ENCODE measurements at regions not wholly inside any gene's neighbourhood (a gene's known extent, or its start where the extent isn't known, plus 50 kb on each side); places are given as distances from the start of the nearest gene placed in this dataset.

DNA sequence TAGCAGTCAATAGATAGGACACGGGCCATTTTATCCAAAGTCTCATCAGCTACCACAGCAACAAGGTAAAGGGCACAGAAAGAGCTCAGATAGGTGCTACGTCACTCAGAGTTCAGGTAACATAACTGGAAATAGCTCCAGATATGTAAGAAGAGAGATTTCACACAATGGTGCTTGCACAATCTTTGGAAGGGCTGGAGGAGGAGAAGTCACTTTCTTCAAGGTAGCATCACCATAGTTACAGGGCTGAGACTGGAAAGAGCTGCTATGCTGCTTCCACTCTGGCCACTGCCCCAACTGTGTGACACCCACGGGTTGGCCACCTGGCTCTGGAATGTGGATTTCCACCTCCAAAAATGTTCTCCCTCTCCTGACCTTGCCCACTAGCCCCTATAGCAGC, 448.8 kb upstream of the THBS1 start:
- no peak overlapping the region for H3K4me3 ChIP-seq (ENCODE audit: low read length)

DNA sequence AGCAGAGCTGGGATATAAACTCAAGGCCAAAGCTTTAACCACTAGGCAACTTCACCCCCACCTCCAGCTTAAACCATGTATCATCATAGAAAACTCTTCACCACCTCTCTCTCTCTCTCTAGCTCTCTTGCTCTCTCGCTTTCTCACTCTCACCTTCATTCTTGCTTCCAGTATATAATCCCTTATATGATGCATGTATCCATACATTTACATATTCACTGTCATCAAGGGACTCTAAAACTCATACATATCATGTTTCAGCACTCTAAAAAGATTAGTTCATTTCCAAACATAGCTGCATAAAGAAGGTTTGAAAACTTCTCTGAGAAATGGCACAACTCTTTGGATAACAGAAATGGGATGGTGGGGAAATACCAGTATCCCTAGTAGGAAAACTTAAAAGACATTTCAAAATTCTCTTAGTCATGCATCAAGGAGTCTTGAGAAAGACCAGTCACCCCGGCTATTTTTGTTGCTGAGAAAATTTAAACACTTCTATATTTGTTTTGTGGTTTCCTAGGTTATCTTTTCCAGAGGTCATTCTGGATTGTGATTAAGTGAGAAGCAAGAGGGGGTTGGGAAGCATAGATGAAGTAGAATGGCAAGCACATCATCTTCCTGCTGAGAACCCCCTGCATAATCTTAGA, 447.8 kb upstream of the THBS1 start:
- no peak overlapping the region for H3K4me3 ChIP-seq (ENCODE audit: low read length)
- TF ChIP-seq ZNF274 (IDR thresholded peaks at IDR 0.05; ENCODE audit: low read depth, low read length), result no peak

More for the DNA sequence above, 448.8 kb upstream of the THBS1 start:
- no peak for TF ChIP-seq ZNF274 (IDR thresholded peaks at IDR 0.05; ENCODE audit: low read depth, low read length)

DNA sequence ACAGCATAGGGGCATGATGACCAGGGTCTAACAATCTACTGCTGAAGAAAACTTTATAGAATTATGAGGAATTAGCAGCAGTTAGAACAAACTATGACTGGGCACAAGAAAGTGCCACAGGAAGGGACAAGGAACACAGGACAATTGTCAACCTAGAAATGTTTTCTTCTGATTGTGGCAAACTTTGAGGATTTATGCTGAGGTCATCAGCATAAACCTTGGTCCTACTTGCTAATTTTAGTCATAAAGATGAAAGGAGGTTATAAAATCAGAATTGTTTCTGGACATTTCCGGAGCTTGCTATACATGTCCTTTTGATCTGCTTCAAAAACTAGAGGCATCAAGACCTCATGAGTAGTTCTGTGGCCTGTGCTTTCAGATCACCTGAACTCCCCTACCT, 446.6 kb upstream of the THBS1 start:
- no peak overlapping the region for H3K4me3 ChIP-seq (ENCODE audit: low read length)
- TF ChIP-seq ZNF274 (IDR thresholded peaks at IDR 0.05; ENCODE audit: low read depth, low read length), result no peak

DNA sequence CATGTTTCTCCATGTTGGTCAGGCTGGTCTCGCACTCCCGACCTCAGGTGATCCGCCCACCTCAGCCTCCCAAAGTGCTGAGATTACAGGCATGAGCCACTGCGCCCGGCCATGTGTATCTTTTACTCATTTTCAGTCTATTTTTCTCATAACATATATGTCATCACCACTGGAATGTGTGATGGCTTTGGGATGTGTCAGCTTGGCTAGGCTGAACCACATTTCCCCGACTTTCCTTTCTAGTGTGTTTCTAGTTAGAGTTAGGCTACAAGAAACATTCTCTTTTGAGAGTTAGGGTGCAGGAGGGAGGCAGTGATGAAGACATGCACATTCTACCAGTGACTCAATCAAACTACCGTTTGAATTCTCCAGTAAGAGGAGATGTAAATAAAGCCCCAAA, 444.9 kb upstream of the THBS1 start:
- TF ChIP-seq ZNF274 (IDR thresholded peaks at IDR 0.05; ENCODE audit: low read depth, low read length), result no peak
- no peak overlapping the region for H3K4me3 ChIP-seq (ENCODE audit: low read length)

DNA sequence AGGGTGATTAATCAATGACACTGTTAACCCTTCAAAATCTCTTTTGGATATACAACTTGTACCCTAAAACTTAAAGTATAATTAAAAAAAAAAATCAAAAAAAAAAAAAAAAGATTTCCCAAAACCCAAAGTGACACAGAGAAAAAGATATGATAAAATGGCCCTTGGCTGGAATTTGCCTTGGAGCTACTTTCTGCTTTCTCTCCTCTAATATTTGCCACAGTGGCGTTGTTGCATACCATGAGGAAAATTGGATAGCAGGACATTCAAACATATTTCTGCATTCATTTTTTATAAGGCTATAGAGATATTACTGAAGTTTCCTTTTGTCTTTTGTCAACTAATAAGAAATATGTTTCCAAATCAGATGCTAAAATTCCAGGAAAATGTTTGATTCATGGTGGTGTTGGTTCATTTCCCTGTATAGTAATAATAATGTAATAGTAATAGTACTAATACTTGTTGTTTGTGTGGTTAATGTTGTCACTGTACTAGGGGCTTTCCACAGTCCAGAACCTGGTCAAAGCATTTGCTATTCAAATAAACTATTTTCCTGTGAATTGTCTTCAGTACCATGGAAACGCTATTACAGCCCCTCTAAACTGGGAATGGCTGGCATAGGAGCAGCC, 441.3 kb upstream of the THBS1 start:
- no peak for TF ChIP-seq ZNF274 (IDR thresholded peaks at IDR 0.05; ENCODE audit: low read depth, low read length)
- no peak overlapping the region for H3K4me3 ChIP-seq (ENCODE audit: low read length)

DNA sequence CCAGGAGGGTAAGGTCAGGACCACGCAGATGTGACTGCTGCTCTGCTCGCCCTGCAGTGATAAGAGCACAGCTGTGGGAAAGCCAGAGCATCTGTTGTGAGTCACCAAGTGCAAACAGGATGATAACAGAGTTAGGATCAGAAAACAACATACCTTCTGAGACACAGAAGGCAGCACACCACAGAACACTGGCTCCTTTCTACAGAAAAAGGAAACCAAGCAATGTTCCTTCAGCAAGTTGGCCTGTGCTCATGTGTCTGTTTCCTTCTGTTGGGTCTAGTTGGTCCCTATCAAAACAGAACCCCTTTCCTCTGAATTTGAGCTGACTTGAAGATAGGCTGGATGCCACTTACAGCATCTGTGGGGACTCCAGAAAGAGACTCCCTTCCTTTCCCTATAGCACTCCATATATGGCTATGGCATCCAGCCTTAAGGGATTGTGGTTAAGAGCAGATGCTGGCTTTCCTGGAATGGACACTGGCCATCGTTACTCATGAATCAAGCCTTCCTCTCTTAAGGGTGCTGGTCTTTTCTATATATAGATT, 440.7 kb upstream of the THBS1 start:
- H3K4me3 ChIP-seq (ENCODE audit: low read length), result no peak overlapping the region
- no peak for TF ChIP-seq ZNF274 (IDR thresholded peaks at IDR 0.05; ENCODE audit: low read depth, low read length)

DNA sequence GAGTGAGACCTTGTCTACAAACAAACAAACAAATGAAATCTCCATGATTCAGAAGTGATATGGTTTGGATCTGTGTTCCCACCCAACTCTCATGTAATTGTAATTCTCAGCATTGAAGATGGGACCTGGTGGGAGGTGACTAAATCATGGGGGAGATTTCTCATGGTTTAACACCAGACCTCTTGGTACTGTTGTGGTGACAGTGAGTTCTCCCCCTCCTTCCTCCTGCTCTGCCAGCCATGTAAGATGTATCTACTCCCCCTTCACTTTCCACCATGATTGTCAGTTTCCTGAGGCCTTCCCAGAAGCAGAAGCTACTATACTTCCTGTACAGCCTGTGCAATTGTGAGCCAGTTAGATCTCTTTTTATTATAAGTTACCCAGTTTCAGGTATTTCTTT, 438.4 kb upstream of the THBS1 start:
- no peak overlapping the region for H3K4me3 ChIP-seq (ENCODE audit: low read length)
- TF ChIP-seq ZNF274 (IDR thresholded peaks at IDR 0.05; ENCODE audit: low read depth, low read length), result no peak

DNA sequence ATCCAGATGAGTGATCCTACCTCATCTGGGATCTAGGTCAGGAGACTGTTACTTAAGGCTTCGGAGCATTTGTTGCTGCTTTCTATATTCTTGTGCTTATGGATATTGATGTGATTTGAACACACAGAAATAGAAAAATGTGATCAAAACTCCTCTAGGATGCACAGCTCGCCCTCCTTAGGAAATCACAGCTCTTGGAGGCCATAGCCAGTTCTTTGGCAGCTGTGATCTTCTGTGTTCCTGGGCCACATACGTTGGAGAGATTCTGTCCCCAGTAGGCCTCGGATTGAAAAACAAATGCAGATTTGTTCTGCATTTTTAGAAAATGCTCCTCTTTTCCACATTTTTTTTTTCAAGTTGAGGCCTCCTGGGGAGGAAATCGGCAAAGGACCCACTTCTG, 437.4 kb upstream of the THBS1 start:
- no peak for TF ChIP-seq ZNF274 (IDR thresholded peaks at IDR 0.05; ENCODE audit: low read depth, low read length)
- no peak overlapping the region for H3K4me3 ChIP-seq (ENCODE audit: low read length)

DNA sequence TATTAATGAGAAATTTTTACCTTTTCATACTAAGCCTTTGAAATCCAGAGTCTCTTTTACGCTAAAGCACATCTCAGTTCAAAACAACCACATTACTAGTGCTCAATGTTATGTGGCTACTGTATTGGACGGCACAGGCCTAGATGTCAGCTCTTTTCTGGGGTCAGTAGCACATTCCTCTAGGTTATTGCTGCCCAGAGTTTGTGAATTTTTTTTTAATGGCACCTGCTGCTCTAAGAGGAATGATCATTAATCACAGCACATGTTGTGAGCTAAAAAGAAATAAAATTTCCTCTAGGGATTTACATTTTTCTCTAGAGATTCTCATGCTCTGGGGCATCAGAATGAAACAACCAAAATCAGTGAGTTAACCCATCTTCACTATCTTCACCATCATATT, 436.8 kb upstream of the THBS1 start:
- H3K4me3 ChIP-seq (ENCODE audit: low read length), result no peak overlapping the region
- TF ChIP-seq ZNF274 (IDR thresholded peaks at IDR 0.05; ENCODE audit: low read depth, low read length), result no peak

DNA sequence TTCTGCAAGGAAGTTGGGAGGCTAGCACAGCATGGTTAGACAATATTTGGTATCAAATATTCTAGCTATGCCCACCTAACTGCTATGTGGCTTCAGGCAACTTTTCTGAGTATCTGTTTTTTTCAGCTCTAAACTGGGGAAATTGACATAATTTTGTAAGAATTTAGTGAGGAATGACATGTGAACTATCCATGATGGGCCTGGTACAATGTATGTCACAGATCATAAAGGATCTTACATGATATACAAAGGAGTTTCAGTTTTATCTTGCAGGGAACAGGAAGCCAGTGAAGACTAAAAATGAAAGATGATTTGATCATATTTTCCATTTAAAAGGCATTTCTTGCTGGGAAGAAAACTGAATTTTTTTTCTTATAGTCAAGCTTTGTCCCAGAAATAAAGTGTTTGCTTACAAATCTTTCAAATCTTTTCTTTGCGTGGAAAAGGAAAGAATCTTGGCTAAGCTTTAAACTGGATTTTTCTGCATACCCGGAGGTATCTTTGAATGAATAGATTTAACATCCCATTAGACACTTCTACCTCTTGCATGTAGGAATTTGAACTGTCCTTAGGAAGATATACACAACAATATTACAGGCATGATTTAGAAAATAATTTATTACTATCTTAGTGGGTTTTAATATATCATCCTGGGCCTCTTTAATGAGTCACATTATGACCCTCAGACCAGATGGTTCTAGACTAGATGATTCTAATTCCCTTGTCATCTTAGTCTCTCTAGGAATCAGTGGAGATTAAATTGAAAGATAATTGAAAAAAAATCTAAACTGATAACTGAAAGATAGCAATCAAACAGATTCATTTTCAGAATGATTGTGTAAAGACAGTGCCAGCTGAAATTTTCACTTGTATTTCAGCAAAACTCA, 436.0 kb upstream of the THBS1 start:
- H3K4me3 ChIP-seq (ENCODE audit: low read length), result no peak overlapping the region
- TF ChIP-seq ZNF274 (IDR thresholded peaks at IDR 0.05; ENCODE audit: low read depth, low read length), result no peak

DNA sequence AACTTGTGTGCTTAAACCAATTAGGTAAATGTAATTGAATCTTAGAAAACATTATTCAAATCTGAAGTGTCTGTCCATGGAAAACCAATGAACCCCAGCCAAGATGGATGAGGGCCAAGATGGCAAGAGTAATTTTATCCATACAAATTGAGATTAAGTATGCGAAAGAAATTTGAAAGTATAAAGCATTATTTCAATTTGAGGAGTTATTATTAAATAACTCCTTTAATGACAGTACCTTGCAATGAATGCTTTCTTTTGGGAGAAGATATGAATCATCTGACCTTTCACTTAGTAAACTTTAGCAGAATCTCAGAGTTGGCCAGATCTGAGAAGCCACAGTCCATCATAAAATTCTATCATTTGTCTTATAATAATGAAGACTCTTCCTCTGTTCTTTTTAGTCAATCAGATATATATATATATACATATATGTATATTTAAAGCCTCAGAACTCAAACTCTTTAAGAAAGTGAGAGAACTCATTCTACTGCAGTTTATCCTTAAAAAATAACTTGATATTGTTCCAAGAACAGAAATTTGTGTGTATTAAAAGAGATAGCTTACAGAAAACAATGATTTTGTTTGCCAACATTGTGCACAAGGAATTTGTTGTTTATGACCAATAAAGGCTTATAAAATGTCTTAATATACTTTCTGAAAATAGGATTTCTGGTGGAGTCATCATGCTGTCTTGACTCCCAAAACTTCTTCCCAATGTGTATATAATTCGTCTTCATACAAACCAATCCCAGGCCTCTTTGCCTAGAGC, 434.8 kb upstream of the THBS1 start:
- no peak overlapping the region for H3K4me3 ChIP-seq (ENCODE audit: low read length)
- TF ChIP-seq ZNF274 (IDR thresholded peaks at IDR 0.05; ENCODE audit: low read depth, low read length), result no peak

DNA sequence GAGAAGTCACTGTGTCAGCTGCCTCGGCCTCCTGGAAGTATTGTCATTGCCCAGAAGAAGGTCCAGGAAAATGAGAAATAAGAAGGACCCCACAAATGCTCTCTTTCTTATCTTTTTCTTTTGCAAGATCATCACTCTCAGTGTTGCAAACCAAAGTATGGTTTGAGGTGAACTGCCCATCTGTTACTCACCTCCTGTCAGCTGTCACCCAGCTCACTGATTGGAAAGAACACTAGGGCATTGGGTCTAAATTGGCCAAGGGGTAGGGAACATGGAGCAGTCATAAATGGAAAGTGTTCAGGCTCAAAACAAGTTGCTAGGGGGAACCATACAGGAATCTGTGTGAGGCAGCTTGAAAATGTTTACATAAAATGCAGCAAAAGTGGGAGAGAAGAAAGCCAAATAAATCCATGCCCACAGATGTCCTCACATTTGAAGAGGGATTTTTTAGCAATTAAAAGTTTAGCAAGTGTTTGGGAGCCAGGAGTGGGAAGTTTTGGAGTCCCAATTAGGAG, 431.2 kb upstream of the THBS1 start:
- no peak for TF ChIP-seq ZNF274 (IDR thresholded peaks at IDR 0.05; ENCODE audit: low read depth, low read length)
- no peak overlapping the region for H3K4me3 ChIP-seq (ENCODE audit: low read length)

DNA sequence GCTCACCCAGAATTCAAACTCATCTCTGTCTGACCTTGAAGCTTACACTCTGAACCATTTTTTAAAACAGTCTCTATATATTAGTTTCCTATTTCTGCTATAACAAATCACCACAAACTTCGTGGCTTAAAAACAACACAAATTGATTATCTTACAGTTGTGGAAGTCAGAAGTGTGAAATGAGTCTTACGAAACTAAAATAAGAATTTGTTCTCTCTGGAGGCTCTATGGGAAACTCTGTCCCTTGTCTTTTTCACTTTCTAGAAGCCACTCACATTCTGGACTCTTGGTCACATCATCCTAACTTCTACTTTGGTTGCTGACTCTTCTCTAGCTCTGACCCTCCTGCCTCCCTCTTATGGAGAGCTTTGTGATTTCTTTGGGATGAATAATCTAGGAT, 429.3 kb upstream of the THBS1 start:
- no peak for TF ChIP-seq ZNF274 (IDR thresholded peaks at IDR 0.05; ENCODE audit: low read depth, low read length)
- H3K4me3 ChIP-seq (ENCODE audit: low read length), result no peak overlapping the region
